ENCODE measurements at regions not wholly inside any gene's neighbourhood (a gene's known extent, or its start where the extent isn't known, plus 50 kb on each side); places are given as distances from the start of the nearest gene placed in this dataset.

DNA sequence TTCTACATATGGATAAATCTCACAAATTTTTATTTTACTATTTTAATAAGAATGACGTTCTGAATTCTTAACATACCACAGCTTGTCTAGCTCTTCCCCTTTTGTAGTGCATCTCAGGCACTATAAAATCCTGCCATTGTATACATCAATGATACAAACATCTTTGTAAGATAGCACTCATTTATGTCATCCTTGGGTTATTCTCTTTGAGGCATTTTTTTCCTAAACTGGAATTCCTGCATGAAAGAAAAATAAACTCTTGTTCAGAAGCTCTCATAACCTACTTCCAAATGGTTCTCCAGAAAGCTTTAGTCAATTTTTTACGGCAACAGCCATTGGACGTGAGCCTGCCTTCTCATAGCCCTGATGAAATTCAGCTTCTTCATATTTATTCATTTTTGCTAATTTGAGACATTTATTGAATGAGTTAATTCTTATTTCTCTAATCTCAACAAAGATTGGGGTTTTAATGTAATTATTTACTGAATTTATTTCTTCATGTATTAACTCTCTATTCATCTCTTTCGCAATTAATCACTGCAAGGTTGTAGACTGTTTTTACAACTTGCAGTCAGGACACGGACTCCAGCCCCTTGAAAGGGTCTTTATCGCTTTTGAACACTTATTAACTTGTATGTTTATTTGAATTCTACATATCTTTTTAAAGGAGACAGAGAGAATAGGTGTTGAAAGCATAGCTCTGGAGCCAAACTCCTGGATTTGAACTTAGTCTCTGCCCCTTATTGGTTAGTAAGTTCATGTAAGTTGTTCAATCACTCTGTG is 57.6 kb upstream of the PARD3B start:
- H3K27me3 ChIP-seq (ENCODE audit: low read length), result no peaks in the 10 kb centered on the region
- H3K36me3 ChIP-seq (ENCODE audit: low read length), result no peaks in the 10 kb centered on the region
- H3F3A ChIP-seq (ENCODE audit: insufficient read depth), result no peaks in the 10 kb centered on the region
- no peak overlapping the region for H2AFZ ChIP-seq (ENCODE audit: low read depth, low read length, severe bottlenecking)
- no peaks in the 10 kb centered on the region for H3K79me2 ChIP-seq (ENCODE audit: insufficient read depth, low read length)
- no peaks in the 10 kb centered on the region for H4K20me1 ChIP-seq (ENCODE audit: low read depth, low read length)
- H3K9me2 ChIP-seq (replicated peaks; ENCODE audit: insufficient read depth, low read length), result no peaks in the 10 kb centered on the region
- no peak overlapping the region for H3K27ac ChIP-seq (ENCODE audit: low read depth, low read length)
- no peak for TF ChIP-seq EZH2phosphoT487 (conservative IDR thresholded peaks at IDR 0.05; ENCODE audit: low read length)
- TF ChIP-seq, protein P1, sequence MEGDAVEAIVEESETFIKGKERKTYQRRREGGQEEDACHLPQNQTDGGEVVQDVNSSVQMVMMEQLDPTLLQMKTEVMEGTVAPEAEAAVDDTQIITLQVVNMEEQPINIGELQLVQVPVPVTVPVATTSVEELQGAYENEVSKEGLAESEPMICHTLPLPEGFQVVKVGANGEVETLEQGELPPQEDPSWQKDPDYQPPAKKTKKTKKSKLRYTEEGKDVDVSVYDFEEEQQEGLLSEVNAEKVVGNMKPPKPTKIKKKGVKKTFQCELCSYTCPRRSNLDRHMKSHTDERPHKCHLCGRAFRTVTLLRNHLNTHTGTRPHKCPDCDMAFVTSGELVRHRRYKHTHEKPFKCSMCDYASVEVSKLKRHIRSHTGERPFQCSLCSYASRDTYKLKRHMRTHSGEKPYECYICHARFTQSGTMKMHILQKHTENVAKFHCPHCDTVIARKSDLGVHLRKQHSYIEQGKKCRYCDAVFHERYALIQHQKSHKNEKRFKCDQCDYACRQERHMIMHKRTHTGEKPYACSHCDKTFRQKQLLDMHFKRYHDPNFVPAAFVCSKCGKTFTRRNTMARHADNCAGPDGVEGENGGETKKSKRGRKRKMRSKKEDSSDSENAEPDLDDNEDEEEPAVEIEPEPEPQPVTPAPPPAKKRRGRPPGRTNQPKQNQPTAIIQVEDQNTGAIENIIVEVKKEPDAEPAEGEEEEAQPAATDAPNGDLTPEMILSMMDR (IDR thresholded peaks at IDR 0.05; ENCODE audit: insufficient read depth, low read length, poor library complexity, severe bottlenecking), result no peak
- H3K4me3 ChIP-seq (ENCODE audit: insufficient read depth, low read length, poor library complexity, severe bottlenecking), result no peak overlapping the region
- no peak overlapping the region for H3K4me2 ChIP-seq (ENCODE audit: low read depth, low read length, poor library complexity, severe bottlenecking)
- H3K9ac ChIP-seq (ENCODE audit: low read length), result no peak overlapping the region
- no peaks in the 10 kb centered on the region for H3K9me3 ChIP-seq (ENCODE audit: insufficient read depth, low read length)

DNA sequence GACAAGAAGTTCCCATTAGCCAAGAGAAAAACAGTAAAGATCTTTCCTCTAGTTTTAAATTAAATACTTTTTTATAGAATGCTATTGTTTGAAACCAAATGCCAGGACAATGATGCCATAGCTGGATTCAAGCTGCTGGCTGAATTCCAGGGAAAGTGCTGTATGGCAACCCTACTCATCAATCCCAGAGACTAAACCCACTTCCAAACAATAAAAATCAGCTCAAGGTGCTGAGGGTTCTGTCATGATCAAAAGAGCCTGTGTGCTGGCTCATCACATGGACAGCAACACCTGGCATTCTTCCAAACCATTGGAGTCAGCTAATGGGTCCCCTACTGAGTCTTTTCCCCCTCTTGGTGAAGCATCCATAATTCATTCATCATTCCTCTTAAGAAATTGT is 53.7 kb upstream of the PARD3B start:
- TF ChIP-seq, protein P1 (IDR thresholded peaks at IDR 0.05; ENCODE audit: insufficient read depth, low read length, poor library complexity, severe bottlenecking), result no peak
- TF ChIP-seq EZH2phosphoT487 (conservative IDR thresholded peaks at IDR 0.05; ENCODE audit: low read length), result no peak
- H3K4me3 ChIP-seq (ENCODE audit: insufficient read depth, low read length, poor library complexity, severe bottlenecking), result no peak overlapping the region
- H3K9ac ChIP-seq (ENCODE audit: low read length), result no peak overlapping the region
- H3F3A ChIP-seq (ENCODE audit: insufficient read depth), result no peaks in the 10 kb centered on the region
- no peaks in the 10 kb centered on the region for H4K20me1 ChIP-seq (ENCODE audit: low read depth, low read length)
- no peak overlapping the region for H3K4me2 ChIP-seq (ENCODE audit: low read depth, low read length, poor library complexity, severe bottlenecking)
- no peak overlapping the region for H3K27ac ChIP-seq (ENCODE audit: low read depth, low read length)
- H3K9me3 ChIP-seq (ENCODE audit: insufficient read depth, low read length), result no peaks in the 10 kb centered on the region
- no peak overlapping the region for H2AFZ ChIP-seq (ENCODE audit: low read depth, low read length, severe bottlenecking)
- H3K9me2 ChIP-seq (replicated peaks; ENCODE audit: insufficient read depth, low read length), result no peaks in the 10 kb centered on the region
- no peaks in the 10 kb centered on the region for H3K36me3 ChIP-seq (ENCODE audit: low read length)
- H3K27me3 ChIP-seq (ENCODE audit: low read length), result no peaks in the 10 kb centered on the region
- H3K79me2 ChIP-seq (ENCODE audit: insufficient read depth, low read length), result no peaks in the 10 kb centered on the region

DNA sequence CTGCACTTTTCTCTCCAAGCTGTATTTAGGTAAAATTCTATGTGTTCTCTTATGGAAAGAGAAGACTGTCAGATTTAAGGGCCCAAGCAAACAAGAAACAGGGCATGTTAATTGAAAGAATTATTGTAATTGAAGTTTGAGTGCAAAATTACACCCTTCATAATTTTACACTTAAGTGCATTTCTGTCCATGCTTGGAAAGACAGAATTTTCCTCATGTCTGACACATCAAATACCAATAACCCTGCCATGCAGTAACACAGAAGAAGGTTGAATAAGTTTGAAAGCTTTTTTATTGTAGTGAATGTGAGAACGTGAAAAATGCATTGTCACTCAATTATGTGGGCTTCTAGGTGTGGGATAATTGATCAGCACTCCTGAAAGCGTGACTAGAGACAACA is 52.9 kb upstream of the PARD3B start:
- no peak for TF ChIP-seq EZH2phosphoT487 (conservative IDR thresholded peaks at IDR 0.05; ENCODE audit: low read length)
- TF ChIP-seq, protein P1 (IDR thresholded peaks at IDR 0.05; ENCODE audit: insufficient read depth, low read length, poor library complexity, severe bottlenecking), result no peak
- H3K27ac ChIP-seq (ENCODE audit: low read depth, low read length), result no peak overlapping the region

More for the DNA sequence above, 52.9 kb upstream of the PARD3B start:
- Histone ChIP-seq H4K20me1 (ENCODE audit: low read depth, low read length) (no peaks in the 10 kb centered on the region), H3F3A (ENCODE audit: insufficient read depth) (no peaks in the 10 kb centered on the region), H3K27me3 (ENCODE audit: low read length) (no peaks in the 10 kb centered on the region), H3K4me2 (ENCODE audit: low read depth, low read length, poor library complexity, severe bottlenecking) (no peak overlapping the region), H3K4me3 (ENCODE audit: insufficient read depth, low read length, poor library complexity, severe bottlenecking) (no peak overlapping the region), H3K9me2 (replicated peaks; ENCODE audit: insufficient read depth, low read length) (no peaks in the 10 kb centered on the region), H3K9ac (ENCODE audit: low read length) (no peak overlapping the region), H2AFZ (ENCODE audit: low read depth, low read length, severe bottlenecking) (no peak overlapping the region), H3K79me2 (ENCODE audit: insufficient read depth, low read length) (no peaks in the 10 kb centered on the region), H3K9me3 (ENCODE audit: insufficient read depth, low read length) (no peaks in the 10 kb centered on the region), H3K36me3 (ENCODE audit: low read length) (no peaks in the 10 kb centered on the region)
